22Rv1 (cell line): ENCODE measurements at regions not wholly inside any gene's neighbourhood (a gene's known extent, or its start where the extent isn't known, plus 50 kb on each side); places are given as distances from the start of the nearest gene placed in this dataset.

ENCODE experiments used
- ZFX ChIP-seq: fragments of 450-650 bp; IDR thresholded peaks from 2 replicates; pipeline ENCODE4 v1.6.1; 2017; ENCODE audit warnings: antibody characterized with exemption, borderline replicate concordance
- TF ChIP-seq, protein P1 (sequence below): fragments of 450-650 bp; IDR thresholded peaks from 2 replicates; pipeline ENCODE4 v1.5.1; 2017; ENCODE audit warnings: mild to moderate bottlenecking

DNA sequence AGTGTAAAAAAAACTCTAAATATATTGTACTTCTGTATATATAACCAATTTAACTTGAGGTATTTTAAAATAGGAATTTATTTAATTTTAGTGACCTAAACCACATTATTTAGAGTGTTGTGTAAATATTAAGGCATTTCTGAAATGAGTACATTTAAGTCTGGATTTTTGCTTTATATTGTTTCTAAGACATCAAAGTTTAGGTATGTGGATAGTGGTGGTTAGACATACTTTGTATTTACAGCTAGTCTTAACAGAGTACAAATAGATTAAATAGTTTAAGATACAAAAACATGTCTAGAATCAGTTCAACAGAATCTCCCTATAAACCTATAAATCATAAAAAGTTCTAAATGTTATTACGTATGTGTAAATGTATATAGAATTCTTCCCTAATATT is 588.5 kb downstream of the TRIML1 start:
- TF ChIP-seq, protein P1, sequence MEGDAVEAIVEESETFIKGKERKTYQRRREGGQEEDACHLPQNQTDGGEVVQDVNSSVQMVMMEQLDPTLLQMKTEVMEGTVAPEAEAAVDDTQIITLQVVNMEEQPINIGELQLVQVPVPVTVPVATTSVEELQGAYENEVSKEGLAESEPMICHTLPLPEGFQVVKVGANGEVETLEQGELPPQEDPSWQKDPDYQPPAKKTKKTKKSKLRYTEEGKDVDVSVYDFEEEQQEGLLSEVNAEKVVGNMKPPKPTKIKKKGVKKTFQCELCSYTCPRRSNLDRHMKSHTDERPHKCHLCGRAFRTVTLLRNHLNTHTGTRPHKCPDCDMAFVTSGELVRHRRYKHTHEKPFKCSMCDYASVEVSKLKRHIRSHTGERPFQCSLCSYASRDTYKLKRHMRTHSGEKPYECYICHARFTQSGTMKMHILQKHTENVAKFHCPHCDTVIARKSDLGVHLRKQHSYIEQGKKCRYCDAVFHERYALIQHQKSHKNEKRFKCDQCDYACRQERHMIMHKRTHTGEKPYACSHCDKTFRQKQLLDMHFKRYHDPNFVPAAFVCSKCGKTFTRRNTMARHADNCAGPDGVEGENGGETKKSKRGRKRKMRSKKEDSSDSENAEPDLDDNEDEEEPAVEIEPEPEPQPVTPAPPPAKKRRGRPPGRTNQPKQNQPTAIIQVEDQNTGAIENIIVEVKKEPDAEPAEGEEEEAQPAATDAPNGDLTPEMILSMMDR = no peak
- no peak for TF ChIP-seq ZFX
